HCT116 (cell line): ENCODE measurements at regions not wholly inside any gene's neighbourhood (a gene's known extent, or its start where the extent isn't known, plus 50 kb on each side); places are given as distances from the start of the nearest gene placed in this dataset.

Experiments
- ATAC-seq: fragments of 200-7000 bp; cut with Tn5 transposase; 2 replicates; pipeline ENCODE4 v1.9.1; 2020; ENCODE audit warnings: mild to moderate bottlenecking, moderate library complexity
- BruUV-seq: library from RNA; stranded (reverse); fragments of 400-500 nt; replicated peaks from 2 replicates; lab custom pipeline; 2021; lab: Mats Ljungman, UMichigan
- CTCF ChIA-PET: fragments of 300-600 bp; sonication (Branson Sonifier 250); formaldehyde crosslinking; loops from one replicate; lab custom pipeline; 2021; ENCODE audit warnings: antibody characterized with exemption; lab: Charles Lee
- POLR2A ChIA-PET: fragments of 300-600, 350-600 bp; sonication (Branson Sonifier 250); formaldehyde crosslinking; loops from one replicate; lab custom pipeline; 2021; ENCODE audit warnings: antibody characterized with exemption; lab: Charles Lee
- RAD21 ChIA-PET, 2 experiments: fragments of 300-600 bp; sonication (Branson Sonifier 250); formaldehyde crosslinking; loops; one replicate each; lab custom pipeline; 2023; ENCODE audit warnings: low total read pairs in 2 of 2; ENCODE audit not compliant: uncharacterized antibody in 2 of 2, unreplicated experiment in 2 of 2, low non-redundant PET in 1 of 2; lab: Charles Lee
- DNase-seq: peaks from one replicate; pipeline ENCODE4 v3.0.0-alpha.2; 2010; ENCODE audit warnings: low read depth, low spot score
- H2AFZ ChIP-seq: fragments of 200-600 bp; shearing (Covaris generic), sonication (generic); 2 replicates; pipeline ENCODE4 v1.6.1; 2017; ENCODE audit warnings: low read depth, mixed run types, mixed read lengths, antibody characterized with exemption, low read length; ENCODE audit not compliant: poor library complexity, severe bottlenecking
- H3K27ac ChIP-seq: 2 replicates; pipeline ENCODE4 v1.5.1; 2012; ENCODE audit warnings: low read depth, low read length
- H3K27me3 ChIP-seq: fragments of 200-600 bp; sonication (generic); 2 replicates; pipeline ENCODE4 v1.6.1; 2016; ENCODE audit warnings: mixed run types, low read length, mixed read lengths; ENCODE audit not compliant: insufficient read depth
- H3K36me3 ChIP-seq, 2 experiments: fragments of 200-500 bp in 1 of 2; fragments of 200-600 bp in 1 of 2; sonication (Bioruptor generic) in 1 of 2; sonication (generic) in 1 of 2; 2 replicates each; pipeline versions ENCODE4 v1.5.1 to v1.6.1; 2014 to 2016; ENCODE audit warnings: low read length in 2 of 2, inconsistent platforms in 1 of 2, mixed read lengths in 1 of 2, mixed run types in 1 of 2; ENCODE audit not compliant: insufficient read depth in 2 of 2, control insufficient read depth in 1 of 2
- H3K4me1 ChIP-seq, 2 experiments: fragments of 200-600 bp in 1 of 2; sonication (generic) in 1 of 2; 2 replicates each; pipeline versions ENCODE4 v1.5.1 to v1.6.1; 2012 to 2017; ENCODE audit warnings: low read length in 2 of 2, inconsistent platforms in 1 of 2, mild to moderate bottlenecking in 1 of 2, mixed read lengths in 1 of 2, mixed run types in 1 of 2, moderate library complexity in 1 of 2; ENCODE audit not compliant: insufficient read depth in 2 of 2, control insufficient read depth in 1 of 2
- H3K4me2 ChIP-seq: fragments of 200-600 bp; sonication (generic); 2 replicates; pipeline ENCODE4 v1.6.1; 2017; ENCODE audit warnings: mixed run types, low read length, mixed read lengths
- H3K4me3 ChIP-seq, 2 experiments: fragments of 200-600 bp in 1 of 2; sonication (generic) in 1 of 2; replicated peaks in 1 of 2; 2 replicates each; pipeline ENCODE4 v1.5.1; 2011 to 2016; ENCODE audit warnings: low read length in 2 of 2, control low read depth in 1 of 2, low read depth in 1 of 2, mild to moderate bottlenecking in 1 of 2, mixed read lengths in 1 of 2, mixed run types in 1 of 2
- H3K79me2 ChIP-seq: fragments of 200-600 bp; sonication (generic); 2 replicates; pipeline ENCODE4 v1.6.1; 2017; ENCODE audit warnings: mild to moderate bottlenecking, mixed run types, low read length, moderate library complexity, mixed read lengths; ENCODE audit not compliant: insufficient read depth
- H3K9ac ChIP-seq: fragments of 200-600 bp; sonication (generic); 2 replicates; pipeline ENCODE4 v1.6.1; 2016; ENCODE audit warnings: low read length, mixed read lengths
- H3K9me2 ChIP-seq: fragments of 200-600 bp; sonication (generic), shearing (Covaris generic); 2 replicates; pipeline ENCODE4 v1.6.1; 2017; ENCODE audit warnings: mixed run types, mild to moderate bottlenecking, moderate library complexity; ENCODE audit not compliant: insufficient read depth
- H3K9me3 ChIP-seq, 2 experiments: fragments of 200-500 bp in 1 of 2; fragments of 200-600 bp in 1 of 2; sonication (Bioruptor generic) in 1 of 2; sonication (generic) in 1 of 2; 2 replicates each; pipeline ENCODE4 v1.6.1; 2014 to 2017; ENCODE audit warnings: low read length in 2 of 2, mixed read lengths in 2 of 2, inconsistent platforms in 1 of 2, low read depth in 1 of 2, mild to moderate bottlenecking in 1 of 2, mixed run types in 1 of 2, moderate library complexity in 1 of 2; ENCODE audit not compliant: control insufficient read depth in 1 of 2, insufficient read depth in 1 of 2
- H4K20me1 ChIP-seq: fragments of 200-600 bp; sonication (generic), shearing (Covaris generic); 2 replicates; pipeline ENCODE4 v1.6.1; 2017; ENCODE audit warnings: mixed run types, mild to moderate bottlenecking, moderate library complexity; ENCODE audit not compliant: insufficient read depth
- EZH2 ChIP-seq: fragments of 200-600 bp; sonication (generic); IDR thresholded peaks from 2 replicates; pipeline ENCODE4 v1.6.1; 2017; ENCODE audit warnings: antibody characterized with exemption, mixed run types
- JUND ChIP-seq: IDR thresholded peaks from 2 replicates; pipeline ENCODE4 v1.6.1; 2012
- RAD21 ChIP-seq: IDR thresholded peaks from 2 replicates; pipeline ENCODE4 v1.6.1; 2012; ENCODE audit warnings: low read depth, mild to moderate bottlenecking
- SIN3A ChIP-seq: IDR thresholded peaks from 2 replicates; pipeline ENCODE4 v1.6.1; 2012; ENCODE audit warnings: low read depth
- SP1 ChIP-seq: IDR thresholded peaks from 2 replicates; pipeline ENCODE4 v1.6.1; 2012; ENCODE audit warnings: low read depth
- ZNF274 ChIP-seq: fragments of 200-500 bp; sonication (Bioruptor generic); IDR thresholded peaks from 2 replicates; pipeline ENCODE4 v1.6.1; 2014; ENCODE audit warnings: mild to moderate bottlenecking, low read depth, low read length, inconsistent platforms
- intact Hi-C: fragments of 100-400 bp; cut with micrococcal nuclease; formaldehyde crosslinking; loops from 2 replicates; pipeline ENCODE4 v1.10.0; 2022
- TF ChIP-seq, protein P1 (sequence below): IDR thresholded peaks from 2 replicates; pipeline ENCODE4 v1.6.1; 2011; ENCODE audit warnings: mild to moderate bottlenecking, low read length, moderate library complexity; ENCODE audit not compliant: insufficient replicate concordance; ENCODE audit errors: extremely low read depth
- TF ChIP-seq, protein P2 (sequence below): IDR thresholded peaks from 2 replicates; pipeline ENCODE4 v1.6.1; 2012

DNA sequence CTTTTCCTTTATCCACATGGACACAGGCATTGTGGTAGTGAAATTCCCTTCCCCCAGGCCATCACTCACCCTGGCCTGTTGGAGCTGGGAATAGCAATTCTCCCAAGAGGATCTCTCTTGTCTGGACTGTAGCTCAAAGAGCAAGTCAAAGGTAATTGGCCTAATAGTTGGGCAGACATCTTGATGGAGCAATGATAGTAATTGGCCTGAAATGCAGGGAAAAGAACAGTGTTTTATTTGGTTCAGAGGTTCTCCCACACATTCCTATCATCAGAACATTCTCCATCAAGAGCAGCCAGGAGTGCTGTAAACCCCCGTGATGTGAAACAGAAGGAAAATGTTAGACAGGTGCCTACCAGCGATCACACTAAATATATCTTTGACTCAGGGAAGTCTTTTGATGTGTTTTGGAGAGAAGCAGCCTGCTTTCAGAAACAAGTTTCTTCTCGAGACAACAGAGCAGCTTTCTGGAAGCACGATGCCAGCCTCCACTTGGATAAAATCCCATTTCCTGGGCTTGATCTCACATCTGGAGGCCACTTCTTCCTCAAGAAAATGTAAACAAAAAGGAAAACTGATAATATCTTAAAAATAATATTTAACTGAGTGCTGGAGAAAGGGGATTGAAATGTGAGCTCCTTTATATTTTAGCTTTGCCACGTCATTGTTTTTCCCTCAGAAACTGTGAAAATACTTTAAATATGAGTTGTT is 198.1 kb upstream of the WWC1 start:
- ChIA-PET RAD21 (no interaction called here), CTCF (no interaction called here), POLR2A (no interaction called here)
- H2AFZ ChIP-seq = no peak overlapping the region
- no peaks in the 10 kb centered on the region for H3K4me1 ChIP-seq
- DNase-seq = no peak
- no peak overlapping the region for H3K4me2 ChIP-seq
- H3K79me2 ChIP-seq = no peaks in the 10 kb centered on the region
- no peak overlapping the region for H3K27ac ChIP-seq
- BruUV-seq = no TSS peak
- no peaks in the 10 kb centered on the region for H3K36me3 ChIP-seq
- H3K9ac ChIP-seq = no peak overlapping the region
- no peaks in the 10 kb centered on the region for H3K9me2 ChIP-seq
- intact Hi-C loops = no loop called here
- no peaks in the 10 kb centered on the region for H3K9me3 ChIP-seq
- H3K4me3 ChIP-seq = no peak overlapping the region
- peaks cover 36% of the 10 kb centered on the region for H3K27me3 ChIP-seq
- H4K20me1 ChIP-seq = no peaks in the 10 kb centered on the region
- TF ChIP-seq, protein P1, sequence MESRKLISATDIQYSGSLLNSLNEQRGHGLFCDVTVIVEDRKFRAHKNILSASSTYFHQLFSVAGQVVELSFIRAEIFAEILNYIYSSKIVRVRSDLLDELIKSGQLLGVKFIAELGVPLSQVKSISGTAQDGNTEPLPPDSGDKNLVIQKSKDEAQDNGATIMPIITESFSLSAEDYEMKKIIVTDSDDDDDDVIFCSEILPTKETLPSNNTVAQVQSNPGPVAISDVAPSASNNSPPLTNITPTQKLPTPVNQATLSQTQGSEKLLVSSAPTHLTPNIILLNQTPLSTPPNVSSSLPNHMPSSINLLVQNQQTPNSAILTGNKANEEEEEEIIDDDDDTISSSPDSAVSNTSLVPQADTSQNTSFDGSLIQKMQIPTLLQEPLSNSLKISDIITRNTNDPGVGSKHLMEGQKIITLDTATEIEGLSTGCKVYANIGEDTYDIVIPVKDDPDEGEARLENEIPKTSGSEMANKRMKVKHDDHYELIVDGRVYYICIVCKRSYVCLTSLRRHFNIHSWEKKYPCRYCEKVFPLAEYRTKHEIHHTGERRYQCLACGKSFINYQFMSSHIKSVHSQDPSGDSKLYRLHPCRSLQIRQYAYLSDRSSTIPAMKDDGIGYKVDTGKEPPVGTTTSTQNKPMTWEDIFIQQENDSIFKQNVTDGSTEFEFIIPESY = no peak
- TF ChIP-seq, protein P2, sequence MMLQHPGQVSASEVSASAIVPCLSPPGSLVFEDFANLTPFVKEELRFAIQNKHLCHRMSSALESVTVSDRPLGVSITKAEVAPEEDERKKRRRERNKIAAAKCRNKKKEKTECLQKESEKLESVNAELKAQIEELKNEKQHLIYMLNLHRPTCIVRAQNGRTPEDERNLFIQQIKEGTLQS = no peak
- TF ChIP-seq SP1 = no peak
- no peak for TF ChIP-seq ZNF274
- no peak for TF ChIP-seq EZH2
- no peak for TF ChIP-seq RAD21
- TF ChIP-seq SIN3A = no peak
- no peak for TF ChIP-seq JUND
- TF ChIP-seq, all 23 proteins: peak for 0
- no peak for ATAC-seq
